NCI-H748 (cell line): ENCODE measurements at regions not wholly inside any gene's neighbourhood (a gene's known extent, or its start where the extent isn't known, plus 50 kb on each side); places are given as distances from the start of the nearest gene placed in this dataset.

Source experiments
- DNase-seq: peaks from one replicate; lab custom pipeline; 2025; ENCODE audit not compliant: unreplicated experiment; lab: John Stamatoyannopoulos, UW

DNA sequence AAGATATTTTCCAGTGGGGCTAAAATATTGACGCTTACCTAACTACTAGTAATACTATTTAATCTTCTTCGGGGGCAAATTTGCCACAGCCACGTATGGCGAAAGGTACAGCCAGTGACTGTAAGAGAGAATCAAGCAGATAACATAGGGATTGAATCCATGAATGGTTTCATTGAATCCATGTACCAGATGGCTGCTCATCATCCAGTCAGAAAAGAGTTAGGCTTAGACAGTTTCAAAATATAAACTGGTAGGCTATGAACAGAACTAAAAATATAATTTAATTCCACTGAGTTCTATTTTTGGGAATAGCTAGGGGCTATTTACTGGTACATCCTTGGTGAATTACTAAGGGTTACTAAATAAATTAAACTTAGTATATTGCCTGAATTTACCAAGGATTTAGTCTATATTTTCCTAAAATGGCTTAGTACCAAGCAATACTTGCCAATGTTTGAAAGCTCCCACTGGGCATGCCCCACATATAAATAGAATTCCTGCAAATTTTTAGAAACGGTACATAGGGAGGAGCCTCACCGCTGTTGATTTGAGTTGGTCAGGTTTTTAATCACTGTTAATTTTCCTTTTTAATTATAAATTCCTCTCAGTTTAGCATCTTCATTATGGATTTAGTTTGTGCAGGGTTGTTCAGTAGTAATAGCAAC, 55.8 kb upstream of the VLDLR start:
- no peak for DNase-seq

GRCh38 chr9:2567922-2568321, 53.7 kb upstream of the VLDLR start:
- no peak for DNase-seq

DNA sequence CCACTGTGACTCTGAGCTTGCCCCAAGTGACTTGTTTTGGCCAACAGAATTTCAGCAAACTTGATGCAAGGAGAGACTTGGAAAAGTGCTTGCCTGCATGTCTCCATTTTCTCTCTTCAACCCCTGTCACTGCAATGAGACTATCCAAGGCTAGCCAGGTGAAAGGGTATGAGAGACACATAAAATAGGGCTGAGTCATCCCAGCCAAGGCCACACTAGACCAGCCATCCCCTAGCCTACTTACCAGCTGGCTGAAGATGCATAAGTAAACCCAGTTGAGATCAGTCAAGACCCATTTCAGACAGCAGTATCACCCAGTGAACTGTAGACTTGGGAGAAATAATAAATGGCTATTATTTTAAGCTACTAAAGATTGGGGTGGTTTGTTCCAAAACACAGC, 52.9 kb upstream of the VLDLR start:
- DNase-seq = no peak

DNA sequence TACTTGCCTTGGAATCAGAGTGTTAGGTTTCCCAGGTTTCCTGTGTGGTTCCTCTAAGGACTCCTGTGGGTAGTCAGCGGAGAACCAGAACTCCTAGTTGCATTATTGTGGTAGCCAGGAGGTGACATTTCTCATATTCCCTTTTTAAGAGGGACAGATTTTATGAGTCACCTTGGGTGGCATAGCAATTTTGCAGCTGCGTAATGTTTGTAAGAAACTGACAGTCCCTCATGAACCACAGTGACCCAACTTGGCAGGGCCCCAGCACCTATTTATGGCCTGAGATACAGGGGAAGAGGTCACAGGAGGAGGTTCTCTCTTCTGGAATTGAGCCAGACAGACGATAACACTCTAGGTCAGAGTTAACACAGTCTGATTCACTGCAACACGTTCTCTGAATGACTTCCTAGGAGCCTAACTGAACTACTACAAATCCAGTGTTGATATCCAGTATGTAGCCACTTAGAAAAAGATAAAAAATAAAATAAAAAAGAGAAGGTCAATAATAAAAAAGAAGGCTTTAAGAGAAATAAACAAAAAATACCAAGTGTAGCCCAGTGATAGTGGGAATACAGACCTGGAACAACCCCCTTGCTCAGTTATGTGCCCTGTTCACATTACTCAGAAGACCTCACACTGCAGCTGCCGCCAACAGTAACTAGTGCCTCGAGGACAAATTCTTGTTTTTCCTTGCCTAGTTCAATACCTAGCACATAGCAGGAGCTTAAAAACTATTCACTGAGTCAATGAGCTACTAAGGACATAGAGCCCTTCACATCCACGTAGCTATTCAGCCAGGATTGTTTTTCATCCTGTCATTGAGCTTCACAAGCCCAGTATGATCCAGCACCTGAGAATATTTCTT, 50.7 kb upstream of the VLDLR start:
- peak; percentile 95 for DNase-seq
